Glutamatergic neuron (in vitro differentiated cells): ENCODE measurements at regions not wholly inside any gene's neighbourhood (a gene's known extent, or its start where the extent isn't known, plus 50 kb on each side); places are given as distances from the start of the nearest gene placed in this dataset.

Source experiments
- DNase-seq: peaks from one replicate; pipeline ENCODE4 v3.0.0; 2022
- H3K27ac Mint-ChIP-seq: one replicate; pipeline ENCODE4 v1.8.0; 2020; ENCODE audit warnings: mild to moderate bottlenecking, mixed read lengths, inconsistent platforms; ENCODE audit not compliant: unreplicated experiment
- H3K27me3 Mint-ChIP-seq: one replicate; pipeline ENCODE4 v1.8.0; 2020; ENCODE audit warnings: mild to moderate bottlenecking, moderate library complexity, mixed read lengths, inconsistent platforms; ENCODE audit not compliant: unreplicated experiment
- H3K36me3 Mint-ChIP-seq: one replicate; pipeline ENCODE4 v1.8.0; 2020; ENCODE audit warnings: mild to moderate bottlenecking, mixed read lengths, inconsistent platforms; ENCODE audit not compliant: unreplicated experiment
- H3K4me1 Mint-ChIP-seq: one replicate; pipeline ENCODE4 v1.8.0; 2020; ENCODE audit warnings: mild to moderate bottlenecking, low read depth, mixed read lengths, inconsistent platforms; ENCODE audit not compliant: unreplicated experiment
- H3K4me3 Mint-ChIP-seq: one replicate; pipeline ENCODE4 v1.8.0; 2020; ENCODE audit warnings: mild to moderate bottlenecking, mixed read lengths, inconsistent platforms; ENCODE audit not compliant: unreplicated experiment
- H3K9me3 Mint-ChIP-seq: one replicate; pipeline ENCODE4 v1.8.0; 2020; ENCODE audit warnings: mild to moderate bottlenecking, moderate library complexity, mixed read lengths, inconsistent platforms; ENCODE audit not compliant: unreplicated experiment
- CTCF ChIP-seq: fragments of 200-600 bp; sonication (generic); IDR thresholded peaks from one replicate; pipeline ENCODE4 v1.5.0; 2021; ENCODE audit not compliant: partially characterized antibody, unreplicated experiment

- no peak for TF ChIP-seq CTCF
- H3K27me3 Mint-ChIP-seq = no peaks in the 10 kb centered on the region
- no peak overlapping the region for H3K4me3 Mint-ChIP-seq
- H3K36me3 Mint-ChIP-seq = no peaks in the 10 kb centered on the region
- peaks cover 16% of the 10 kb centered on the region for H3K4me1 Mint-ChIP-seq
- H3K9me3 Mint-ChIP-seq = no peaks in the 10 kb centered on the region
- H3K27ac Mint-ChIP-seq = no peak overlapping the region
- DNase-seq = no peak
Measured at GRCh38 chr12:92019491-92020277, 126.0 kb downstream of the BTG1 start.

DNA sequence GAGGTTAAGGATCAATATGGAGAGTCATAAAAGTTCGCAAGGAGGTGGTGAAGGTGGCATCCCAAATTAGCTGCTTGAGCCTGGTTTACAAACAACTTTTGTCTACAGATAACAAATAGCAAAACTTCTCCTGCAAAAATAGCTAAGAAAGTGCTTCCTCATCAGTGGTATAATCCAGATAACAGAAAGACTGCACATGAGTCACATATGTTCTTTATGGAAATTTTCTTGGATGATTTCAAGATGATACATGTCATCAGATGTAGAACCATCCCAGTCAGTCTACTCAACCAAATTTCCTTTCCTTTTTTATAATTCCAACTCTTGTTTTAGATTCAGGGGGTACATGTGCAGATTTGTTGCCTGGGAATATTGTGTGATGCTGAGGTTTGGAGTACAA lies 133.0 kb downstream of the BTG1 start:
- no peak for DNase-seq
- peaks cover 2% of the 10 kb centered on the region for H3K9me3 Mint-ChIP-seq
- no peak overlapping the region for H3K4me3 Mint-ChIP-seq
- TF ChIP-seq CTCF = no peak
- H3K4me1 Mint-ChIP-seq = peaks cover 5% of the 10 kb centered on the region
- H3K27ac Mint-ChIP-seq = no peak overlapping the region
- no peaks in the 10 kb centered on the region for H3K27me3 Mint-ChIP-seq
- H3K36me3 Mint-ChIP-seq = no peaks in the 10 kb centered on the region

DNA sequence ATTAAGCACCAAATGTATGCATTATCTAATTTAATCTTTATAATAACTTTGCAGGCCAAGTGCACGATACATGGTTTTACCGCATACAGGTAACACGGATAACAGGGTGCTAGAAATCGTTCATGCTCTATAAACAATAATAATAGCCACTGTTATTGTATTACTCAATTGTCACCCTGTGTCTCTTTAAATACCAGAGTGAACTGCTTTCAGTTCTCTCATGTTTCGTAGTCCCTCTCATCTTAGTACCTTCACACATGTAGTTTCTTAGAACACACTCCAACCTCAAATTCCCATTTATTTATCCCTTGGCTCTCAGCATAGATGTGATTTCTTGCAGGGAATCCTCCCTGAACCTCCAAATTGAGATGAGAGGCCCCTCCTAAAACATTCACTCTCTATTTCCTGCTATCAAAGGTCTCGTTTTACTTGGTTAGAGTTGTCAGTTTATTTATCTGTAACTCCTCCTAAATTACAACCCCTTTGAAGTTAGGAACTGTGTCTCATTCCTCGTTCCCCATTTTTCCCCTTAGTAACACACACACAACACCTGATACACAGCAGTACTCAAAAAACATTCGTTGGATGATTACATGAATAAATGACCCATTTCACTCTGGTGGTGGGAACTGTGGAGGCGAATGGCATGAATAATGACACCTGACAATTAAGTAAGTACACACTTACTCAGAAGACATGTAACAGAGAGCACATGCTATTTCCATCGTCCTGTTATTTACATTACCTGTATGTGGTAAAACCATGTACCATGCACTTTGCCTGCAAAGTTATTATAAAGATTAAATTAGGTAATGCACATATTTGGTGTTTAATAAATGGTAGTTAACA lies 134.6 kb downstream of the BTG1 start:
- Mint-ChIP-seq H3K9me3 (peaks cover 2% of the 10 kb centered on the region), H3K4me1 (peaks cover 5% of the 10 kb centered on the region), H3K27me3 (no peaks in the 10 kb centered on the region), H3K36me3 (no peaks in the 10 kb centered on the region), H3K27ac (no peak overlapping the region), H3K4me3 (no peak overlapping the region)
- TF ChIP-seq CTCF = no peak
- no peak for DNase-seq

DNA sequence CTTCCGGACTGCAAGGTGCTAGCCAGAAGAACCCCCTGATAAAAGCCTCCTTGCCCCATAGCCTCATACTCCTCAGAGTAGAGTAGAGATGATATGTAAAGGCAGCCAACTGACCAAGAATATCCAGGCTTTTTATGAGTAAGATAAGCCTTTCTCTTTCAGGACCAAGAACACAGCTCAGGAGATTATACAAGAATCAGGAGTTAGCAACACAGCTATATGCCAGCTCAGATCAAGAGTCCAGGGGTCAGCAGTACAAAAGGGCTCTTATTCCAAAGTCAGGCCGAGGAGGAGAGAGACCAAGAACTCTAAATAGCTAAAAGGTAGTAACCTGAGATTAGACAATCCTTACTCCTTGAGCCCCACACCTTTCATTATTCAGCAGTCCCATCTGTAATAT lies 135.3 kb downstream of the BTG1 start:
- Mint-ChIP-seq H3K27ac (no peak overlapping the region), H3K36me3 (no peaks in the 10 kb centered on the region), H3K27me3 (no peaks in the 10 kb centered on the region), H3K4me3 (no peak overlapping the region), H3K9me3 (peaks cover 2% of the 10 kb centered on the region), H3K4me1 (peaks cover 5% of the 10 kb centered on the region)
- no peak for TF ChIP-seq CTCF
- DNase-seq = no peak

DNA sequence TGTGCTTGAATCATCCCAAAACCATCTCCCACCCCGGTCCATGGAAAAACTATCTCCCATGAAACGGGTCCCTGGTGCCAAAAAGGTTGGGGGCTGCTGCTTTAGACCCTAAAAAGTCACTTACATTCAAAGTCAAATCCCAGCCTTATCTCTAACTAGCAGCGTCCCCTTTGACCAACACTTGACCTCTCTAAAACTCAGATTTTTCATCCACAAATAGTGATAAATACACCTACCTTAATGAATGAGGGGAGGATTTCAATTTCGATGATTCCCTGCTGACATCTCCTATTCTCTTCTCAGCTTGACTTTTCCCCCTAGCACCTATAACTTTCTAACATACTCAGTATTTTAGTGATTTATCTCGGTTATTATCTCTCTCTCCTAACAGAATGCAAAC lies 137.3 kb downstream of the BTG1 start:
- H3K36me3 Mint-ChIP-seq = no peaks in the 10 kb centered on the region
- H3K27me3 Mint-ChIP-seq = no peaks in the 10 kb centered on the region
- no peak for TF ChIP-seq CTCF
- peaks cover 13% of the 10 kb centered on the region for H3K4me1 Mint-ChIP-seq
- peaks cover 2% of the 10 kb centered on the region for H3K9me3 Mint-ChIP-seq
- no peak overlapping the region for H3K27ac Mint-ChIP-seq
- no peak for DNase-seq
- H3K4me3 Mint-ChIP-seq = no peak overlapping the region
